GM12875 (cell line): ENCODE measurements at regions not wholly inside any gene's neighbourhood (a gene's known extent, or its start where the extent isn't known, plus 50 kb on each side); places are given as distances from the start of the nearest gene placed in this dataset.

Experiments used
- H3K4me3 ChIP-seq: one replicate; pipeline ENCODE4 v1.5.1; 2011; ENCODE audit warnings: low read depth, low read length, control low read depth
- TF ChIP-seq, protein P1 (sequence below): IDR thresholded peaks from 2 replicates; pipeline ENCODE4 v1.5.1; 2011; ENCODE audit warnings: low read depth, mild to moderate bottlenecking, control low read depth, inconsistent platforms, low read length, moderate library complexity, borderline replicate concordance; ENCODE audit not compliant: insufficient read depth

DNA sequence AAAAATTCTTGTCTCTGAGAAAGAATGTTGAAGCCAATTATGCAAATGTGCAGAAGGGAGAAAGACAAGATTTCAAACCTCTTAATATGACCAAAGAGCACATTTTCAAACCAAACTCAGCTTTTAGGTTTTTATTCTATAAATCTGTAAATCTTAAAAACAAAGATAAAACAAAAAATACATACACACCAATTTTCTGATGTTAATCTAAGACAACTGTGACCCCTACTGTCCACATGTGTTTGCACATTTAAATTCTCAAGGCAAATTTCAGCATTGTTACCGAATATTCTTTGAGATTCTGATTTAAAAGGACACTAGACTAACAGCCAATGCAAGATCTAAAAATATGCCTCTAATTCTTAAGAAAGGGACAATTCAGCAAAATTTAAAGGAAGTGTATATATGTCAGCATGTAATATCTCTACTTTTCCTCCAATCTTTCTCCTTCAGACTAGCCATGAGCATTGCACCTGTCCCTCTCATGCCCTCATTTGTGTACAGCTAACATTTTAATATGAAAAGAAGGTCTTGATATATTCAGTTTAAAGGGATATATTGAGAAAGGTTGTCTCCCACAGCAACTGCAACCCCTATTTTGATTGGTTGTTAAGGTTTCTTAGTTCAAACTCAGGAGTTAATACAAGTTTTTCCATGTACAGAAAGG, 417.9 kb downstream of the IPMK start:
- H3K4me3 ChIP-seq = no peak overlapping the region
- TF ChIP-seq, protein P1, sequence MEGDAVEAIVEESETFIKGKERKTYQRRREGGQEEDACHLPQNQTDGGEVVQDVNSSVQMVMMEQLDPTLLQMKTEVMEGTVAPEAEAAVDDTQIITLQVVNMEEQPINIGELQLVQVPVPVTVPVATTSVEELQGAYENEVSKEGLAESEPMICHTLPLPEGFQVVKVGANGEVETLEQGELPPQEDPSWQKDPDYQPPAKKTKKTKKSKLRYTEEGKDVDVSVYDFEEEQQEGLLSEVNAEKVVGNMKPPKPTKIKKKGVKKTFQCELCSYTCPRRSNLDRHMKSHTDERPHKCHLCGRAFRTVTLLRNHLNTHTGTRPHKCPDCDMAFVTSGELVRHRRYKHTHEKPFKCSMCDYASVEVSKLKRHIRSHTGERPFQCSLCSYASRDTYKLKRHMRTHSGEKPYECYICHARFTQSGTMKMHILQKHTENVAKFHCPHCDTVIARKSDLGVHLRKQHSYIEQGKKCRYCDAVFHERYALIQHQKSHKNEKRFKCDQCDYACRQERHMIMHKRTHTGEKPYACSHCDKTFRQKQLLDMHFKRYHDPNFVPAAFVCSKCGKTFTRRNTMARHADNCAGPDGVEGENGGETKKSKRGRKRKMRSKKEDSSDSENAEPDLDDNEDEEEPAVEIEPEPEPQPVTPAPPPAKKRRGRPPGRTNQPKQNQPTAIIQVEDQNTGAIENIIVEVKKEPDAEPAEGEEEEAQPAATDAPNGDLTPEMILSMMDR = no peak

DNA sequence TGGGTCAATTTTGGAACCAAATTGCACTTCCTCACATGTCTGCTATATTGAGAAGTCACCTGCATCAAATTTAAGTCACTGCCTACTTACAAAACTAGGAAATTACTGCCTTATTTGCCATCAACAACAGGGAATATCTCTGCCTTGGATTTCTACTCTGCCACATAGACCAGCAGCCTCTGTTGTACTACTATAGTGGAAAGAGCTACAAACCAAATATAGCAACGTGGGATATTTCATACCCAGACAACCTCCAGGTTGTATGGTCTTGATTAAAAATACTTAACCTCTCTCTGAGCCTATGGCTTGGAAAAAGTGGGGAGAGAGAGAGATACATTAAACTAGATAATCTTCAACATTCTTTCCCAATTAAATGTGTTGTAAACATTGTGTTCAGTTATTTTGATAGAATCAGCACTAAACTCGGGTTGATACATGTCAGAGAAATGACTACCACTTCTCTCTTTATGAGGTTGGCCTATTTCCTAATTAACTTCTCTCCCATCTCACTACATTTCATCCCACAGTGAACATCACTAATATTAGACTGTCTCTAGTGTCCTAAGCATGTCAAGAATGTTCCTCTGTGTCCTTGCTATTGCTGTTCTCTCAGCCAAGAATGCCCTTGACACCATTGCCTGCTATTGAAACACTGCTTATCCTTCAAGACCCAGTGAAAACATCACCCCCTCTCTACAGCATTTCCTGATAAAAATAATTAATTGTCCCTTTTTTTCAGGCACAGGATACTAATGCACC, 421.2 kb downstream of the IPMK start:
- H3K4me3 ChIP-seq = no peak overlapping the region
- TF ChIP-seq, protein P1 = no peak

DNA sequence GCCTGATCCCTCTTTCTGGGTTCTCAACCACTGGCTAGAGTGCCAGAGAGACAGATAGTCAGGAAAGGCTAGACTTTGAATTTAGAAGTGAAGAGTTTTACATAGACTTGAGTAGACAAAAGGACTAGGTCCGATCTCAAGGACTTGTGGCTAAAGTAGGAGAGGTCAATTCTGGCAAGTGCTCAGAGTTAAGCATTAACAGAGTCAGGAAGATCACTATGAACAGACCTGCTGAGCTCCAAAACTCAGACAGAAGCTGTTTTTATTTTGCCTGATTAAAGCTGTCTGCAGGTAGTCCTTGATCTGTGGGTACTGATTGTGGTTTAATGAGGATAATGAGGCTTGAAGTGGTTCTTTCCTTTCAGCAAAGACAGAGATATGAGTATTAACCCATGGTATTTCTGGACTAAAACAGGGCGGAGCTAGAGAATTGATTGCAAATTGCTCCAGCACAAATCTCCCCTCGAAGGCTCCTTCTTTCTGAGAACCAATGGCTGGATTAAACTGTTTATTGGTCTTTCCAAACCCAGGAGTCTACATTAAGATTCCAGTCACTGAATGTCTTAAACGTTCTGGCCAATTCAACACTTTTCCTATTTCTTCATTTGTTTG, 423.2 kb downstream of the IPMK start:
- TF ChIP-seq, protein P1 = no peak
- no peak overlapping the region for H3K4me3 ChIP-seq

DNA sequence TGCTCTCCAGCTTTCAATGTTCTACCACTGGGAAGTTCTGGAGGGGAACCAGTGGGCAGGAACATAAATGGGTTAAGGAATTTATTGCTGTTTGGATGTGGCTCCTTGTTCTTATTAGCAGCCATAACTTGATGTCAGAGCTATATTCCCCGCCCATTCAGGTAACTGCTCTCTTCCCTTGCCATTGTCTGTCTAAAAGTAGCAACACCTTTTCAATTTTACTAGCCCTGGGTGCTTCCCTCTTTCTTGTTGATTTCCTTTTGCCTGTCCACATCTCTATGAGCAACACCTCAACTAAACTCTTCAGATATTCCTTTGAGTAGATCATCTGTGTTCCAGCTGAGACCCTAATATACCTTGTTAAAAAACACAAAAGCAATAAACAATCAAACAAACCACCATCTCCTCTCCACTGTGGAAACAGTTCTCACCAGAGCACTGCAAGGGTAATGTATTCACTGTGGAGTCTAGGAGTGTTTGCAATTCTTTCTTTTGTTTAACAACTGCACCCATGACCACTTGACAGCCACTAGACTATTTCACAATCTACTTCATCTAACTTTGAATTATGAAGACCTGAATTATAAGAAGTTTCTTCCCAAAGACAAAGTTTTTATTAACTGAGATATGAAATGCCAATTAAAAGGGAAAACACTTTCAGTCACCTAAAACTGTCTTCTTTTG, 436.7 kb downstream of the IPMK start:
- TF ChIP-seq, protein P1 = no peak
- H3K4me3 ChIP-seq = no peak overlapping the region

DNA sequence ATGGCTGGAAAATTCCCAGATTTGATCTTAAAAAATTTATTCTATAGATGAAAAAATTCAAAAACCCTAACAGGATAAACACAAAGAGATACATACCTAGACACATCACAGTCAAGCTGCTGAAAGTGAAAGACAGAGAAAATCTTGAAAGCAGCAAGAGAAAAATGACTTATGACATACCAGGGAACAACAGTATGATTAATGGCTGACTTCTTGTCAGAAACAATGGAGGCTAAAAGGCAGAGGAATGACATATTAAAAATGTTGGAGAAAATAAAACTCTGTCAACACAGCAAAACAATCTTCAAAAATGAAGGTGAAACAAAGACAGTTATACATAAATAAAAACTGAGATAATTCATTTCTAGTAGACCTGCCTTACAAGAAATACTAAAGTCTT, 442.7 kb downstream of the IPMK start:
- TF ChIP-seq, protein P1 = no peak
- no peak overlapping the region for H3K4me3 ChIP-seq

DNA sequence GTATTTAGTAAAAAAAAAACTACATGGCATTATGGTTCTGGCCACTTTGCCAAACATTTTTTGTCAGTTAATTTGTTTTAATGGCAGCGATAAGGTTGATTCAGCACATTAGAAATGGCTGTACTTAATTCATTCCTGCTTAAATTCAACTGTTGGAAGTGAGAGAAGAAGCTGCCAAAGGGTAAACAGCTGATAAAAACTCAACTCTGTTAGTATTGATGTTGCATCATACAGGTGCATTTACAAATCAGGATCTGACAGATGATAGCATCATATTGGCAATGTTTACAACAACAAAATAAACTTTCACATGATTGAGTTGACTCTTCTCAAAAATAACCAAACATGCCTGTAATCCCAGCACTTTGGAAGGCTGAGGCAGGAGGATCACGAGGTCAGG, 444.3 kb downstream of the IPMK start:
- TF ChIP-seq, protein P1 = no peak
- H3K4me3 ChIP-seq = no peak overlapping the region
